HEK293T (cell line): ENCODE measurements at regions not wholly inside any gene's neighbourhood (a gene's known extent, or its start where the extent isn't known, plus 50 kb on each side); places are given as distances from the start of the nearest gene placed in this dataset.

Experiments used
- CTCF ChIA-PET: fragments of 350-600 bp; formaldehyde crosslinking; extraction: SDS; loops from one replicate; lab custom pipeline; 2021; ENCODE audit warnings: antibody characterized with exemption, inconsistent platforms; lab: Yijun Ruan, JAX
- POLR2A ChIA-PET: fragments of 350-600 bp; formaldehyde crosslinking; extraction: SDS; loops from one replicate; lab custom pipeline; 2020; ENCODE audit warnings: antibody characterized with exemption, inconsistent platforms; lab: Yijun Ruan, JAX
- DNase-seq: peaks from one replicate; pipeline ENCODE4 v3.0.0; 2012; ENCODE audit warnings: mixed read lengths; ENCODE audit errors: extremely low spot score
- ARNT ChIP-seq: fragments of 450-650 bp; IDR thresholded peaks from 2 replicates; pipeline ENCODE4 v1.6.1; 2017; ENCODE audit warnings: mild to moderate bottlenecking
- BHLHE40 ChIP-seq: fragments of 450-650 bp; IDR thresholded peaks from 2 replicates; pipeline ENCODE4 v1.6.1; 2016; ENCODE audit warnings: mild to moderate bottlenecking, moderate library complexity, borderline replicate concordance
- CTBP1 ChIP-seq: fragments of 450-650 bp; IDR thresholded peaks from 2 replicates; pipeline ENCODE4 v1.6.1; 2016; ENCODE audit warnings: borderline replicate concordance
- ELF4 ChIP-seq: fragments of 450-650 bp; IDR thresholded peaks from 2 replicates; pipeline ENCODE4 v1.6.1; 2017; ENCODE audit warnings: antibody characterized with exemption
- FOXA1 ChIP-seq: fragments of 450-650 bp; IDR thresholded peaks from 2 replicates; pipeline ENCODE4 v1.6.1; 2016; ENCODE audit warnings: mild to moderate bottlenecking
- FOXK2 ChIP-seq: fragments of 450-650 bp; IDR thresholded peaks from 2 replicates; pipeline ENCODE4 v1.6.1; 2016; ENCODE audit warnings: mild to moderate bottlenecking
- FOXM1 ChIP-seq: fragments of 450-650 bp; IDR thresholded peaks from 2 replicates; pipeline ENCODE4 v1.6.1; 2017; ENCODE audit warnings: mild to moderate bottlenecking, borderline replicate concordance
- HDGF ChIP-seq: fragments of 450-650 bp; IDR thresholded peaks from 2 replicates; pipeline ENCODE4 v1.6.1; 2017; ENCODE audit warnings: antibody characterized with exemption, borderline replicate concordance
- L3MBTL2 ChIP-seq: fragments of 450-650 bp; conservative IDR thresholded peaks from 2 replicates; pipeline ENCODE4 v1.6.1; 2016; ENCODE audit warnings: mild to moderate bottlenecking
- LEF1 ChIP-seq: fragments of 450-650 bp; IDR thresholded peaks from 2 replicates; pipeline ENCODE4 v1.6.1; 2017; ENCODE audit warnings: mild to moderate bottlenecking, borderline replicate concordance
- NFRKB ChIP-seq: fragments of 450-650 bp; IDR thresholded peaks from 2 replicates; pipeline ENCODE4 v1.6.1; 2016; ENCODE audit warnings: mild to moderate bottlenecking, moderate library complexity
- SP1 ChIP-seq: fragments of 450-650 bp; IDR thresholded peaks from 2 replicates; pipeline ENCODE4 v1.6.1; 2017
- SUZ12 ChIP-seq: fragments of 450-650 bp; IDR thresholded peaks from 2 replicates; pipeline ENCODE4 v1.6.1; 2016; ENCODE audit warnings: mild to moderate bottlenecking
- TARDBP ChIP-seq: fragments of 450-650 bp; IDR thresholded peaks from 2 replicates; pipeline ENCODE4 v1.6.1; 2016
- ZNF384 ChIP-seq: fragments of 450-650 bp; IDR thresholded peaks from 2 replicates; pipeline ENCODE4 v1.6.1; 2016
- TF ChIP-seq, protein P1 (sequence below): fragments of 450-650 bp; IDR thresholded peaks from 2 replicates; pipeline ENCODE4 v1.6.1; 2016

- CTCF ChIA-PET: no interaction called here
- no peak for TF ChIP-seq FOXM1
- no peak for TF ChIP-seq SP1
- TF ChIP-seq ELF4: no peak
- TF ChIP-seq TARDBP: no peak
- TF ChIP-seq FOXA1: no peak
- TF ChIP-seq NFRKB: no peak
- no peak for TF ChIP-seq ARNT
- no peak for TF ChIP-seq CTBP1
- TF ChIP-seq SUZ12: no peak
- no peak for DNase-seq
- POLR2A ChIA-PET: no interaction called here
These were observed 99.7 kb upstream of the MAN2A1 start for GRCh38 chr5:109589986-109590385.

- TF ChIP-seq, protein P1, sequence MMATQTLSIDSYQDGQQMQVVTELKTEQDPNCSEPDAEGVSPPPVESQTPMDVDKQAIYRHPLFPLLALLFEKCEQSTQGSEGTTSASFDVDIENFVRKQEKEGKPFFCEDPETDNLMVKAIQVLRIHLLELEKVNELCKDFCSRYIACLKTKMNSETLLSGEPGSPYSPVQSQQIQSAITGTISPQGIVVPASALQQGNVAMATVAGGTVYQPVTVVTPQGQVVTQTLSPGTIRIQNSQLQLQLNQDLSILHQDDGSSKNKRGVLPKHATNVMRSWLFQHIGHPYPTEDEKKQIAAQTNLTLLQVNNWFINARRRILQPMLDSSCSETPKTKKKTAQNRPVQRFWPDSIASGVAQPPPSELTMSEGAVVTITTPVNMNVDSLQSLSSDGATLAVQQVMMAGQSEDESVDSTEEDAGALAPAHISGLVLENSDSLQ: no peak
- no peak for TF ChIP-seq FOXK2
- no peak for TF ChIP-seq ZNF384
- TF ChIP-seq FOXM1: no peak
- TF ChIP-seq TARDBP: no peak
- TF ChIP-seq BHLHE40: no peak
- TF ChIP-seq SP1: no peak
- TF ChIP-seq FOXA1: no peak
- TF ChIP-seq CTBP1: no peak
- TF ChIP-seq NFRKB: no peak
- TF ChIP-seq ELF4: no peak
- no peak for TF ChIP-seq ARNT
- no peak for TF ChIP-seq L3MBTL2
- no peak for TF ChIP-seq LEF1
- POLR2A ChIA-PET: no interaction called here
- DNase-seq: no peak
- CTCF ChIA-PET: no interaction called here
These were observed 100.5 kb upstream of the MAN2A1 start for GRCh38 chr5:109589239-109589638.

- TF ChIP-seq L3MBTL2 (no peak), BHLHE40 (no peak), FOXM1 (no peak), TARDBP (no peak), HDGF (no peak), FOXK2 (no peak), ELF4 (no peak), ARNT (no peak), SUZ12 (no peak), LEF1 (no peak), CTBP1 (no peak), SP1 (no peak), NFRKB (no peak), FOXA1 (no peak), ZNF384 (no peak)
- TF ChIP-seq, protein P1: no peak
- POLR2A ChIA-PET: no interaction called here
- CTCF ChIA-PET: no interaction called here
- no peak for DNase-seq
These were observed 101.3 kb upstream of the MAN2A1 start for GRCh38 chr5:109588281-109589035.

DNA sequence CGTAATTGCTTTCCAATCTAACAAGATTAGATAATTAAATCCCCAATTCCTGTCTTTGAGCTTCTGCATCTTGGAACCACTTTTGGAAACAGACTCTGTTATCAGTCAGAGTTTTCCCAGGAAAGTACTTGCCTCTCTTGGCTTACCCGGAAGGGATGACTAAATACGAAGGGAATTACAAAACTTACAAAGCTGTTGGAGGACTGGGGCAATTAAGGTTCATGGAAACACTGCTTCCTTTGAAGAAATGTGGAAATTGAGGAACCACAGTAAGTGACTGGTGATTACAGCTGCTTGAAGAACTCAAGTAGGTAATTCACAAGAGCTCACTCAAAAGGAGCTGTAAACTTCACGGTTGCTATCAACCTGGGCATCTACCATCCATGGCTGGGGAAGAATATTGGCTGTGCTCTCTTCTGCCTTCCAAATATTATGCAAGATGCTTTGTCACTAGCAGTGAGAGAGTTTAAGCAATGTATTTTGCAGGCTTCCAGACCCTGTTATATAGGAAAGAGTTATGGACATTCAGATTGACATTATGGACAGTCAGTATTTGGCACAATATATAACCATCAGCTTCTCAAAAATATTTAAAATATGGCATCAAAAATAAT, 104.6 kb upstream of the MAN2A1 start:
- no peak for DNase-seq
- POLR2A ChIA-PET: no interaction called here
- no peak for TF ChIP-seq SUZ12
- no peak for TF ChIP-seq ZNF384
- TF ChIP-seq CTBP1: no peak
- no peak for TF ChIP-seq LEF1
- TF ChIP-seq, protein P1: no peak
- TF ChIP-seq FOXM1: no peak
- CTCF ChIA-PET: no interaction called here

DNA sequence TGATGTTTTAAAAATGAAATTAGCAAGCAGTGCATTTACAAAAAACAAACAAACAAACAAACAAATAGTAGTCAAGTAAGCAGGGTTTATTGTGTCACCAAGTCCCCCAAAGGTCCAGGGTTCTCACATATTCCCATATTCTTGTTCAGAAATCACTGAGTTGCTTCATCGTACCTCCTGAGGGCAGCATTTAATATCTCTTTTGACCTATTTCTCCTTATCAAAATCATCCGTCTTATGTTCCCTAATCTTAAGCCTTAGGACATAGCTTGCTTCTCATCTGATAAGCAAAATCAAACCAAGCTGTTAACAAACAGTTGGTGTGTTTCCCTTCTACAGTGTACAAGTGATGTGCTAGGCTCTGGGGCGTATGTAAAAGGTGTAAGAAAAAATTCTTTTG, 109.5 kb upstream of the MAN2A1 start:
- POLR2A ChIA-PET: no interaction called here
- no peak for TF ChIP-seq L3MBTL2
- TF ChIP-seq ARNT: no peak
- TF ChIP-seq SP1: no peak
- TF ChIP-seq TARDBP: no peak
- TF ChIP-seq SUZ12: no peak
- TF ChIP-seq FOXK2: no peak
- no peak for TF ChIP-seq BHLHE40
- TF ChIP-seq, protein P1: no peak
- no peak for TF ChIP-seq NFRKB
- no peak for TF ChIP-seq LEF1
- no peak for TF ChIP-seq ELF4
- no peak for TF ChIP-seq CTBP1
- TF ChIP-seq FOXM1: no peak
- no peak for TF ChIP-seq ZNF384
- CTCF ChIA-PET: interaction anchor here (0.7 kb wide), 1 partner anchor 250 kb away, joined by 3 read pairs; no protein-coding TSS in a partner anchor
- DNase-seq: no peak
